ENCODE measurements at regions not wholly inside any gene's neighbourhood (a gene's known extent, or its start where the extent isn't known, plus 50 kb on each side); places are given as distances from the start of the nearest gene placed in this dataset.

DNA sequence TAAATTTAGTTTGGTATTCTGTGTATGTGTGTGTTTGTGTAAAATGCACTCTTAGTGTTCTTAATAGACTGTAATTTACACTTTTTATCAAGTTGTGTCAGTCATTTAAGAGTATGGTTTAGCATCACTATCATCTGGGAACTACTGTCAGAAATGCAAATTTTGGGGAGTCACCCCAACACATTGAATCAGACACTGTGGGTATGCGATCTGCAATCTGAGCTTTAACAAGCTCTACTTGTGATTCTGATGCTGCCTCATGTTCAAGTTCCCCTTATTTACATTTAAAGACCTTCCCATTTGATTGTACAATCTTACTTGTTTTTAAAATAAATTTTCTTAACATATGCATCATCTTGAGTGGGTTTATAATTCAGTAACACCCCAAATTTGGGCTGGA is 218.1 kb upstream of the FOXP2 start:
- TF ChIP-seq, protein P1, sequence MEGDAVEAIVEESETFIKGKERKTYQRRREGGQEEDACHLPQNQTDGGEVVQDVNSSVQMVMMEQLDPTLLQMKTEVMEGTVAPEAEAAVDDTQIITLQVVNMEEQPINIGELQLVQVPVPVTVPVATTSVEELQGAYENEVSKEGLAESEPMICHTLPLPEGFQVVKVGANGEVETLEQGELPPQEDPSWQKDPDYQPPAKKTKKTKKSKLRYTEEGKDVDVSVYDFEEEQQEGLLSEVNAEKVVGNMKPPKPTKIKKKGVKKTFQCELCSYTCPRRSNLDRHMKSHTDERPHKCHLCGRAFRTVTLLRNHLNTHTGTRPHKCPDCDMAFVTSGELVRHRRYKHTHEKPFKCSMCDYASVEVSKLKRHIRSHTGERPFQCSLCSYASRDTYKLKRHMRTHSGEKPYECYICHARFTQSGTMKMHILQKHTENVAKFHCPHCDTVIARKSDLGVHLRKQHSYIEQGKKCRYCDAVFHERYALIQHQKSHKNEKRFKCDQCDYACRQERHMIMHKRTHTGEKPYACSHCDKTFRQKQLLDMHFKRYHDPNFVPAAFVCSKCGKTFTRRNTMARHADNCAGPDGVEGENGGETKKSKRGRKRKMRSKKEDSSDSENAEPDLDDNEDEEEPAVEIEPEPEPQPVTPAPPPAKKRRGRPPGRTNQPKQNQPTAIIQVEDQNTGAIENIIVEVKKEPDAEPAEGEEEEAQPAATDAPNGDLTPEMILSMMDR (optimal IDR thresholded peaks at IDR 0.05 in 1 of 3, IDR thresholded peaks at IDR 0.05 in 1 of 3, conservative IDR thresholded peaks at IDR 0.05 in 1 of 3; ENCODE audit: extremely low read depth in 1 of 3, insufficient read depth in 2 of 3, low read length in 3 of 3): no peak
- TF ChIP-seq EZH2 (IDR thresholded peaks at IDR 0.05; ENCODE audit: low read length): no peak

Data from keratinocyte (primary cell).